ENCODE measurements at regions not wholly inside any gene's neighbourhood (a gene's known extent, or its start where the extent isn't known, plus 50 kb on each side); places are given as distances from the start of the nearest gene placed in this dataset.

DNA sequence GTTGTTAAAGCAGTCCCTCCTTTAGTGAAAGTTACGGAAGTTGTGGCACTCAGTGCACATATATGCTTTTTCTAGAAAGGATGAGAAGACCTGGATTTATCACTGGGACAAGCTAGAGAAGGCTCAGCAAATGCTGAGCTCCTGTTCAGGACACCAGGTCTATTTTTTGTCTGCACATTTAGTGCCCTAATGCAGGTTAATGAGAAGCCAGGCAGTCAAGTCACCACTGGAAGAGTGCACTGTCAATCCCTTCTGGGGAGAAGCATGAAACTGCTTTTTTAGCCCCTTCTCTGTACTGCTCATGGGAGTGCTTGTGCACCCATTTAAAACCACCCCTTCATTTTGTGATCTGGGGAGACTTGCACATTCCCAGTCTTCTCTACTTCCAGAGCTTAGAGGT, 624.1 kb upstream of the USP24 start:
- Mint-ChIP-seq H3K27me3 (ENCODE audit: insufficient read depth) (peaks cover 2% of the 10 kb centered on the region; the same call in 1 of the 2 replicates), H3K4me1 (ENCODE audit: low read depth) (peaks cover 14% of the 10 kb centered on the region)
- TF ChIP-seq CTCF (IDR thresholded peaks at IDR 0.05): no peak

GRCh38 chr1:55836086-55836485, 620.9 kb upstream of the USP24 start:
- H3K27me3 Mint-ChIP-seq (ENCODE audit: insufficient read depth): peaks cover 4% of the 10 kb centered on the region
- H3K4me1 Mint-ChIP-seq (ENCODE audit: low read depth): peaks cover 27% of the 10 kb centered on the region
- H3K36me3 Mint-ChIP-seq (ENCODE audit: low read depth): no peaks in the 10 kb centered on the region
- H3K4me3 Mint-ChIP-seq: no peak overlapping the region
- no peaks in the 10 kb centered on the region for H3K9me3 Mint-ChIP-seq
- DNase-seq: no peak
- no peak for TF ChIP-seq CTCF (IDR thresholded peaks at IDR 0.05)
- H3K27ac Mint-ChIP-seq: no peak overlapping the region

More for the DNA sequence above, 624.1 kb upstream of the USP24 start:
- H3K9me3 Mint-ChIP-seq: no peaks in the 10 kb centered on the region
- no peak for DNase-seq
- H3K4me3 Mint-ChIP-seq: no peak overlapping the region
- no peaks in the 10 kb centered on the region for H3K36me3 Mint-ChIP-seq (ENCODE audit: low read depth)
- H3K27ac Mint-ChIP-seq: no peak overlapping the region

DNA sequence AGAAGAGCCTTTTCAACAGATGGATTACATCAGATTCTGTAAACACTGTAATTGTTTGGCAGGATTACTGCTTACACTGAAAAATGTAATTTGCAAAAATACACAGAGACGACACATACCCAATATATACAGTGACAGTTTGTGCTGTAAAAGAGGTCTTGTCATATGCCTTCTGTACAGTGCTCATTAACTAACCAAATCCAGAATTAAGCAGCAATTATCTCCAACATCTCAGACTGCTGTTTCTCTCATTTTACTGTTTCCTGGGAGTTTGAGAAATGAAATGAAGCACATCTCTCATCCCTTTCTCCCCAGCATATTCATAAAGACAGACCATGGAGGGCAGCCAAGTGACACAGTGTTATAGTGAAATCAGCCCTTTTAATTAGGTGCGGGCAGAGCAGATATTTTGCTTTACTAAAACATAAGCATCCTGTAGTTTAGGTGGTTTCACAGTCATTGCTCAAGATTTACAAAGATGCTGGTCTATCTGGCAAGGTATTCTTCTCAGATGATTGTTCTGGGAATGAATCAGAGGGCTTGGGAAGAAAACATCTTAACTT, 618.4 kb upstream of the USP24 start:
- H3K9me3 Mint-ChIP-seq: no peaks in the 10 kb centered on the region
- H3K36me3 Mint-ChIP-seq (ENCODE audit: low read depth): peaks cover 6% of the 10 kb centered on the region; the same call in 1 of the 2 replicates
- DNase-seq: peak; percentile 71
- H3K4me3 Mint-ChIP-seq: peak overlapping the region; percentile 3; the same call in 1 of the 2 replicates
- peak overlapping the region; percentile 66 for H3K27ac Mint-ChIP-seq
- H3K4me1 Mint-ChIP-seq (ENCODE audit: low read depth): peaks cover 41% of the 10 kb centered on the region
- no peak for TF ChIP-seq CTCF (IDR thresholded peaks at IDR 0.05)
- peaks cover 4% of the 10 kb centered on the region for H3K27me3 Mint-ChIP-seq (ENCODE audit: insufficient read depth)

DNA sequence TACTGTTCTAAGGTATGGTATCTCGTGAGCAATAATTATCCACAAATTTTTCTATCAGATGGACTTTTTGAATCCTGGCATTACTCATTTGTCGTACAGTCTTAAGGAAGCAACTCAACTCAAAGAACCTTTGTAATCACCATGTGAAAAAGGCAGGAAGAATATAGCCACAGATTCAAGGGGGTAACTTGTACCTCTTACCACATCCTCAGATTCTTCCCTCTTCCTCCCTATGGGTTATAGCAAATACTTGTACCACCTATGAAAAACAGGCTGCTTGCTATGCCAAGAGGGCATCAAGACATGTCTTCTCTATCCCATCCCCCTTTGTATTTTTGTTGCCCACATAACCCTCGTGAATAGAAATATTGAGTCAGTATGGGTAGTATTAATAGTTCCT, 616.6 kb upstream of the USP24 start:
- peaks cover 11% of the 10 kb centered on the region for H3K36me3 Mint-ChIP-seq (ENCODE audit: low read depth)
- H3K4me1 Mint-ChIP-seq (ENCODE audit: low read depth): peaks cover 59% of the 10 kb centered on the region
- no peak for DNase-seq
- TF ChIP-seq CTCF (IDR thresholded peaks at IDR 0.05): no peak
- no peak overlapping the region for H3K27ac Mint-ChIP-seq
- H3K4me3 Mint-ChIP-seq: no peak overlapping the region
- peaks cover 4% of the 10 kb centered on the region; the same call in 1 of the 2 replicates for H3K9me3 Mint-ChIP-seq
- peaks cover 4% of the 10 kb centered on the region for H3K27me3 Mint-ChIP-seq (ENCODE audit: insufficient read depth)

DNA sequence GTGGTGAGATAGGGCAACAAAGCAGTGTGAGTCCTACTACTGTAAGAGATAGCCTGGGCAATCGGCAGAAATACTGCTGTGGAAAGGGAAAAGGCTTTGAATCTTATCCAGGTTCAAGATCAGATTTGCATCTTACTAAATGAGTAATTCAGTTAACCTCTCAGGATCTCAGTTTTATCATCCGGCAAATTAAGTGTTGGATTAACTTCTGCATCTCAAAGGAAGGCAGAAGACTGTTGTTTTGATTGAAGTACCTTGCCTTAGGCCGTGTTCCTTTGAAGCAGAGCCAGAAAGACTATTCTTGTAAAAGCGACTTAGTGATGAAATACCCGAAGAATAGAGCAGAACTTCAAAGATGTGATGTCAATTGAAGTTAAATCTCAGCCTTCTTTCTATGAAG, 612.9 kb upstream of the USP24 start:
- peaks cover 11% of the 10 kb centered on the region for H3K36me3 Mint-ChIP-seq (ENCODE audit: low read depth)
- DNase-seq: peak; percentile 72
- H3K27ac Mint-ChIP-seq: peak overlapping the region; percentile 93
- TF ChIP-seq CTCF (IDR thresholded peaks at IDR 0.05): no peak
- peaks cover 2% of the 10 kb centered on the region for H3K27me3 Mint-ChIP-seq (ENCODE audit: insufficient read depth)
- H3K4me1 Mint-ChIP-seq (ENCODE audit: low read depth): peaks cover 63% of the 10 kb centered on the region
- H3K9me3 Mint-ChIP-seq: peaks cover 4% of the 10 kb centered on the region; the same call in 1 of the 2 replicates
- H3K4me3 Mint-ChIP-seq: peak overlapping the region; percentile 39; the same call in 1 of the 2 replicates
